ENCODE measurements at regions not wholly inside any gene's neighbourhood (a gene's known extent, or its start where the extent isn't known, plus 50 kb on each side); places are given as distances from the start of the nearest gene placed in this dataset.
"Not testable (repeated sequence)": the region's sequence is repeated elsewhere in the genome, so short reads cannot be mapped to it uniquely, and the experiment has no call there.

DNA sequence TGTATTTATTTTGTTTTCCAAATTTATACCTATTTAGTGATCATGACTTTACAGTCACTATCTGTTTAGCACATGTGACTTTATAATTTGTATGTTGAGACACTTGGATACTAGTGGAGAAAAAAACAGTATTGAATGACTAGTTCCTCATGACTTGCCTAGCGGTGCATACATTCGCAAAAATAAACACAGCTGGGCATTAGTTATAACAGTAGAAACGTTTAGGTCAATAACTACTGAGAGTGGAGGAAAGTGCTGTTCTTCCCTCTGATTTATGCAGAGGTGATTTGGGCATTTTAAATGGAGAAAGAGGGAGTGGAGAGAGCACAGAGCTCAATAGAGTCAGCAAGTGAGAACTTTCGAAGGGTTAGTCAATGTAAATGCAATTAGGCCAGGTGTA lies 1679.0 kb upstream of the B3GALT2 start:
- DNase-seq (ENCODE audit: low spot score) (no peak), ATAC-seq (ENCODE audit: insufficient number of reproducible peaks, low FRiP score, low read depth) (no peak)
- no peak for TF ChIP-seq CTCF (IDR thresholded peaks at IDR 0.05)
- Histone ChIP-seq H3K4me1 (ENCODE audit: control insufficient read depth in 1 of 2, low read depth in 2 of 2) (no peaks in the 10 kb centered on the region), H3K4me3 (no peak overlapping the region), H3K27ac (no peak overlapping the region), H3K36me3 (no peaks in the 10 kb centered on the region), H3K27me3 (replicated peaks; ENCODE audit: insufficient read depth) (no peaks in the 10 kb centered on the region), H3K9me3 (no peaks in the 10 kb centered on the region)

- no peak for ATAC-seq (ENCODE audit: insufficient number of reproducible peaks, low FRiP score, low read depth)
- Histone ChIP-seq H3K4me3 (no peak overlapping the region), H3K27ac (no peak overlapping the region), H3K4me1 (ENCODE audit: control insufficient read depth in 1 of 2, low read depth in 2 of 2) (no peaks in the 10 kb centered on the region), H3K27me3 (replicated peaks; ENCODE audit: insufficient read depth) (no peaks in the 10 kb centered on the region), H3K36me3 (no peaks in the 10 kb centered on the region), H3K9me3 (no peaks in the 10 kb centered on the region)
- no peak for DNase-seq (ENCODE audit: low spot score)
- TF ChIP-seq CTCF (IDR thresholded peaks at IDR 0.05), result no peak
Observed at GRCh38 chr1:194862129-194862528, 1675.7 kb upstream of the B3GALT2 start.

- TF ChIP-seq CTCF (IDR thresholded peaks at IDR 0.05), result no peak
- H3K36me3 ChIP-seq, result no peaks in the 10 kb centered on the region
- DNase-seq (ENCODE audit: low spot score), result no peak
Observed at GRCh38 chr1:194860248-194861201, 1674.1 kb upstream of the B3GALT2 start.

DNA sequence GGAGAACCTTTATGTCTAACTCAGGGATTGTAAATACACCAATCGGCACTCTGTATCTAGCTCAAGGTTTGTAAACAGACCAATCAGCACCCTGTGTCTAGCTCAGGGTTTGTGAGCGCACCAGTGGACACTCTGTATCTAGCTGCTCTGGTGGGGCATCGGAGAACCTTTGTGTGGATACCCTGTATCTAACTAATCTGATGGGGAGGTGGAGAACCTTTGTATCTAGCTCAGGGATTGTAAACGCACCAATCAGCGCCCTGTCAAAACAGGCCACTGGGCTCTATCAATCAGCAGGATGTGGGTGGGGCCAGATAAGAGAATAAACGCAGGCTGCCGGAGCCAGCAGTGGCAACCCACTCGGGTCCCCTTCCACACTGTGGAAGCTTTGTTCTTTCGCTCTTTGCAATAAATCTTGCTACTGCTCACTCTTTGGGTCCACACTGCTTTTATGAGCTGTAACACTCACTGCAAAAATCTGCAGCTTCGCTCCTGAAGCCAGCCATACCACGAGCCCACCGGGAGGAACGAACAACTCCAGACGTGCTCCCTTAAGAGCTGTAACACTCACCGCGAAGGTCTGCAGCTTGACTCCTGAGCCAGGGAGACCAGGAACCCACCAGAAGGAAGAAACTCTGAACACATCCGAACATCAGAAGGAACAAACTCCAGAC lies 1673.2 kb upstream of the B3GALT2 start:
- not testable (repeated sequence) for ATAC-seq (ENCODE audit: insufficient number of reproducible peaks, low FRiP score, low read depth); H3K9me3 ChIP-seq; H3K27me3 ChIP-seq (replicated peaks; ENCODE audit: insufficient read depth); H3K4me1 ChIP-seq (ENCODE audit: control insufficient read depth in 1 of 2, low read depth in 2 of 2); H3K4me3 ChIP-seq; H3K27ac ChIP-seq; H3K36me3 ChIP-seq; DNase-seq (ENCODE audit: low spot score)

More at GRCh38 chr1:194860248-194861201, 1674.1 kb upstream of the B3GALT2 start:
- no peaks in the 10 kb centered on the region for H3K4me1 ChIP-seq (ENCODE audit: control insufficient read depth in 1 of 2, low read depth in 2 of 2)
- H3K27me3 ChIP-seq (replicated peaks; ENCODE audit: insufficient read depth), result no peaks in the 10 kb centered on the region
- no peaks in the 10 kb centered on the region for H3K9me3 ChIP-seq
- no peak overlapping the region for H3K4me3 ChIP-seq
- ATAC-seq (ENCODE audit: insufficient number of reproducible peaks, low FRiP score, low read depth), result no peak
- no peak overlapping the region for H3K27ac ChIP-seq

GRCh38 chr1:194858811-194859480 lies 1672.5 kb upstream of the B3GALT2 start:
- H3K27me3 ChIP-seq (replicated peaks; ENCODE audit: insufficient read depth); H3K4me3 ChIP-seq; H3K9me3 ChIP-seq; H3K36me3 ChIP-seq; ATAC-seq (ENCODE audit: insufficient number of reproducible peaks, low FRiP score, low read depth); H3K4me1 ChIP-seq (ENCODE audit: control insufficient read depth in 1 of 2, low read depth in 2 of 2); DNase-seq (ENCODE audit: low spot score); H3K27ac ChIP-seq: not testable (repeated sequence)

DNA sequence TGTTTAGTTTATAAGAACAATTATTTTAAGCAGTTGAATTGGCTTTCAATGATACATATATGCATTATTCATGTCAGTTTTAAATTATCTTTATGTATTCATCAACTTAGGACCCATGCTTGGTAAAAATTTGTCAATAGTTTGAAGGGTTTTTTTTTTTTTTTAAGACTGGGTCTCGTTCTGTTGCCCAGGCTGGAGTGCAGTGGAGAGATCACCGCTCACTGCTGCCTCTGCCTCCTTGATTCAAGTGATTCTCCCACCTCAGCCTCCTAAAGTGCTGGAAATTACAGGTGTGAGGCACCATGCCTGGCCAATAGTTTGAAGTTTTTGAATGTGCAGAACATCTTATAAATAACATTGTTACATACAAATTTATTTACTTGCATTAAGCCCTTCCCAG lies 1671.0 kb upstream of the B3GALT2 start:
- no peak for TF ChIP-seq CTCF (IDR thresholded peaks at IDR 0.05)
- Histone ChIP-seq H3K27me3 (replicated peaks; ENCODE audit: insufficient read depth) (no peaks in the 10 kb centered on the region), H3K36me3 (no peaks in the 10 kb centered on the region), H3K27ac (no peak overlapping the region), H3K4me1 (ENCODE audit: control insufficient read depth in 1 of 2, low read depth in 2 of 2) (no peaks in the 10 kb centered on the region), H3K9me3 (no peaks in the 10 kb centered on the region), H3K4me3 (no peak overlapping the region)
- DNase-seq (ENCODE audit: low spot score) (no peak), ATAC-seq (ENCODE audit: insufficient number of reproducible peaks, low FRiP score, low read depth) (no peak)
